Activated CD4-positive, alpha-beta T cell treated with anti-CD3 and anti-CD28 coated beads, Interleukin-2, amount 10 ng/mL, durations not matched to agents 24 days and 14 days (primary cell): ENCODE measurements at regions not wholly inside any gene's neighbourhood (a gene's known extent, or its start where the extent isn't known, plus 50 kb on each side); places are given as distances from the start of the nearest gene placed in this dataset.
"Not testable (repeated sequence)": the region's sequence is repeated elsewhere in the genome, so short reads cannot be mapped to it uniquely, and the experiment has no call there.

Experiments
- DNase-seq: peaks from one replicate; pipeline ENCODE4 v3.0.0; 2022
- H3K27ac Mint-ChIP-seq: one replicate; pipeline ENCODE4 v1.8.0; 2022; ENCODE audit warnings: mild to moderate bottlenecking, mixed read lengths
- H3K27me3 Mint-ChIP-seq: one replicate; pipeline ENCODE4 v1.8.0; 2022; ENCODE audit warnings: mixed read lengths
- H3K36me3 Mint-ChIP-seq: one replicate; pipeline ENCODE4 v1.8.0; 2022; ENCODE audit warnings: low read depth, mild to moderate bottlenecking, mixed read lengths
- H3K4me1 Mint-ChIP-seq: one replicate; pipeline ENCODE4 v1.8.0; 2021; ENCODE audit warnings: mixed read lengths
- H3K4me3 Mint-ChIP-seq: one replicate; pipeline ENCODE4 v1.8.0; 2022; ENCODE audit warnings: mild to moderate bottlenecking, moderate library complexity, mixed read lengths
- H3K9me3 Mint-ChIP-seq: one replicate; pipeline ENCODE4 v1.8.0; 2021; ENCODE audit warnings: mixed read lengths
- intact Hi-C: fragments of 100-400 bp; cut with micrococcal nuclease; formaldehyde crosslinking; loops from one replicate; pipeline ENCODE4 v1.15.1; 2023

DNA sequence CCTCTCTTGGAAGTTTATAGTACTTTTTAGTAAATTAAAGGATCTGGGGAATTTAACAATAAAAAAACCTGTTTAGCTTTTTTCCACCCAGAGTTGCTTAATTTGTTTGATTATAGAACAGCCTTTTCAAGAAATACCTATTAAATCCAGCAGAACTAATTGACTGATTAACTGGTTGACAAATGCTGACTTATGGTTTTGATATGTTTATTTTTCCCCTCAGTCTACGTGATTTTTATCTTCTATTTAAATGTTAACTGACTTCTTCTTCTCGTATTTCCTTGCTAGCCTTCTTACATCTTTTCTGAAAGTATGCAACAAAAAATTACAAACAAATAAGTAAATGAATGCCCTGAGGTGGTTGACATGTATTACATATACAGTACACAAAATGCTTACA, 302.9 kb upstream of the SPAG17 start:
- intact Hi-C loops, result no loop called here
- Mint-ChIP-seq H3K27me3 (no peaks in the 10 kb centered on the region), H3K36me3 (no peaks in the 10 kb centered on the region), H3K4me1 (no peaks in the 10 kb centered on the region), H3K9me3 (peaks cover 6% of the 10 kb centered on the region), H3K27ac (no peak overlapping the region), H3K4me3 (no peak overlapping the region)
- no peak for DNase-seq

DNA sequence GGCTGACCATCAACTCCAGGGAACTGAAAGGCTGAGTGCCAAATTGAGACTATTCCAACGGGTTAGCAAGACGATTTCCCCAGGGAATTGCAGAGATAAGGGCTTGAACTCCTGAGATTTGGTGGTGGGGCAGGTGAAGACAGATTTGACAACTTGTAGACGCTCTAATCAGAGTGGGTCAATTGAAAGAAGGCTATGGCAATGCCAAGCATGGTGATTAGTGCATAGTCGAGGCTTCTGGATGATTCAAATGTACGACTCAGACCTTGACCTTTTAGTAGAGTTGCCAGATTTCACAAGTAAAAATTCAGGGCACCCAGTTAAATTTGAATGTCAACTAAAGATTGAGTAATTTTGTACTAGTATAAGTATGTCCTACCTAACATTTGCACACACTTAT, 302.1 kb upstream of the SPAG17 start:
- no peaks in the 10 kb centered on the region for H3K27me3 Mint-ChIP-seq
- H3K4me3 Mint-ChIP-seq, result no peak overlapping the region
- intact Hi-C loops, result no loop called here
- no peaks in the 10 kb centered on the region for H3K4me1 Mint-ChIP-seq
- no peaks in the 10 kb centered on the region for H3K36me3 Mint-ChIP-seq
- no peak overlapping the region for H3K27ac Mint-ChIP-seq
- H3K9me3 Mint-ChIP-seq, result peaks cover 6% of the 10 kb centered on the region
- no peak for DNase-seq

DNA sequence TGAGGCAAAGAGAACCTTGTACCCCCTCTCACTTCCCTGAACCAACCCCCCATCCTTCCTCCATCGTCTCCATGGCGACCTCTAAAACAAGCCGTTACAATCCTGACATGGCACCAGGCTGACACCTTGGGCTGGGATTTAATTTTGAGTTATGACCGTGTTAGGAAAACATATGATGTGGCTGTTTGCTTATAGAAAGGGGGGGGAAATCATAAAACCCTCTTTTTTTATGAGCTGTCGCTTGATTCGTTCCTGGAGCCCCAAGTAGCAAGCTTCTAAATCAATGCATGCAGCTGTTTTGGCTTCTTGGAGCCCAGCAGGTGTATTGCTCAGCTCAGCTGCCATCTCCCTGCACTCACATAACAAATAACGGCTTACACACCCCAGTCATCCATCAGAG, 301.2 kb upstream of the SPAG17 start:
- H3K4me1 Mint-ChIP-seq, result no peaks in the 10 kb centered on the region
- H3K36me3 Mint-ChIP-seq, result no peaks in the 10 kb centered on the region
- intact Hi-C loops, result no loop called here
- no peak for DNase-seq
- no peak overlapping the region for H3K4me3 Mint-ChIP-seq
- H3K9me3 Mint-ChIP-seq, result peaks cover 6% of the 10 kb centered on the region
- H3K27ac Mint-ChIP-seq, result no peak overlapping the region
- no peaks in the 10 kb centered on the region for H3K27me3 Mint-ChIP-seq

DNA sequence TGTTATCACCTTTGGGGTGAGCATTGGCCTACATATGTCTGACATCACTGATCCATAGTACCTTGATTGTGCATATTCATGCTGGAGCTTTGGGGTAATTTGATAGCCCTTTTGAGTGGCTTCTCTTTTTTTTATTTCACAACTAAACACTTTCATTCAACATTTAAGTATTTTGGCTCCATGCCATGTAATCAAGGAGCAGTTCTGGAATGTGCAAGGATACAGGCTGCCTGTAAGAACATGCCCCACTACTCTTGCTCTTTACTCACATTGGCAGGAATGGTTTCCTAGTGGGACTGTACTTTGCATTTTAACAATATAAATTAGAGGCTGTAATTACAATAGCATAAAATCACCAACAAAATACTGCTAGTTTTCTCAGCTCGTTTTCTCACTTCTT, 300.7 kb upstream of the SPAG17 start:
- Mint-ChIP-seq H3K9me3 (peaks cover 6% of the 10 kb centered on the region), H3K27ac (no peak overlapping the region), H3K4me3 (no peak overlapping the region), H3K27me3 (no peaks in the 10 kb centered on the region), H3K4me1 (no peaks in the 10 kb centered on the region), H3K36me3 (no peaks in the 10 kb centered on the region)
- intact Hi-C loops, result no loop called here
- DNase-seq, result no peak

DNA sequence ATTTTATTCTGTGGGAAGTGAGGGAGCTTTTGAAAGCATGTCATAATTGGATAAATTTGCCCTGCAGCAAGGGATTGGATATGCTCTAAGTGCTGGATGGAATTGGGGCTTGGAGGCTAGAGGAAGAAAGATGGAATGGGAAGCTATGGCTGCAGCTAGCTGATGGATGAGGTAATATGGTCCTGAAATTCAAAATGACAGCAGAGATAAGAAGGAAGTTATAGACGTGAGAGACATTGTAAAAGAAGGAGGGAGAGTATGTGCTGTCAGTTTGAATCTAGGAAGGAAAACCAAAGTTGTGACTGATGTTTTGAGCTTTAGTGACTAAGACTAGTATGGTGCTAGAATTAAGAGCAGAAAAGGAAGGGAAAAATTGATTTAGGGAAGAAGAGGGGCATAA, 299.9 kb upstream of the SPAG17 start:
- no peaks in the 10 kb centered on the region for H3K4me1 Mint-ChIP-seq
- no peaks in the 10 kb centered on the region for H3K27me3 Mint-ChIP-seq
- H3K36me3 Mint-ChIP-seq, result no peaks in the 10 kb centered on the region
- no peak overlapping the region for H3K4me3 Mint-ChIP-seq
- no peak for DNase-seq
- intact Hi-C loops, result no loop called here
- no peak overlapping the region for H3K27ac Mint-ChIP-seq
- peaks cover 6% of the 10 kb centered on the region for H3K9me3 Mint-ChIP-seq

DNA sequence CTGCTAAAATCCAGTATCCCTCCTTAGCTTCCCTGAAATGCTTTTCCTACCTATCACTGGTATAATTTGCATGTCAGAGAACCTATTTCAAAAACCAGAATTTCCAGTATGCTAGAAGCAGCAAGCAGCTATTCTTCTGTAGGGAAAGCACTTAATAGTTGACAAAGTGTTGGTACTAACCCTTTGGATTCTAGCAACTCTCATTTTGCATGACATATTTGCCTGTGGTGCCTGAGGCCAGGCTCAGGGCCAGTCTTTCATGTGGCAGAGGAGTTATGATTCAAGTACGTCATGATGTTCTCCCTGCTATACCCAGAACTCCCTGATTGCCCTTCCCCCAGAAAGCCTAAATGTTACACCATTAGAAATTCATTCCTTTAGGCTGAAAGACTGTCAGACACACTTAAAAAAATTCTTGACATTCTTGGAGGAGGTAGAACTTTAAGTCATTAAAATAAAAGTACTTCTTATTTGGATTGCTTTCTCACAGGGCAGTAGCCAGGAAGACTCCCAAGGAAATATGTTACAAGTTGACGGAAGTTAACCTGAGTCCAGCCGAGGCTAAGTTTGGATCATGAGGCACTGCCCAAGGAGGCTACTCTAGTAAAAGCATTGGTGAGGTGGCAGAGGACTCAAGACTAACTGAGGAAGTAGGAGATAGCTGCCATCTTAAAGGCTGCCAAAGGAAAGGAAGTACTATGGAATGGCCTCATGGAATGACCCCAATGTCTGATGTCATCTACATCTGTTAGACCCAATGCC, 298.4 kb upstream of the SPAG17 start:
- H3K4me3 Mint-ChIP-seq, result no peak overlapping the region
- intact Hi-C loops, result no loop called here
- no peaks in the 10 kb centered on the region for H3K4me1 Mint-ChIP-seq
- no peak overlapping the region for H3K27ac Mint-ChIP-seq
- no peaks in the 10 kb centered on the region for H3K9me3 Mint-ChIP-seq
- DNase-seq, result no peak
- no peaks in the 10 kb centered on the region for H3K36me3 Mint-ChIP-seq
- H3K27me3 Mint-ChIP-seq, result no peaks in the 10 kb centered on the region

DNA sequence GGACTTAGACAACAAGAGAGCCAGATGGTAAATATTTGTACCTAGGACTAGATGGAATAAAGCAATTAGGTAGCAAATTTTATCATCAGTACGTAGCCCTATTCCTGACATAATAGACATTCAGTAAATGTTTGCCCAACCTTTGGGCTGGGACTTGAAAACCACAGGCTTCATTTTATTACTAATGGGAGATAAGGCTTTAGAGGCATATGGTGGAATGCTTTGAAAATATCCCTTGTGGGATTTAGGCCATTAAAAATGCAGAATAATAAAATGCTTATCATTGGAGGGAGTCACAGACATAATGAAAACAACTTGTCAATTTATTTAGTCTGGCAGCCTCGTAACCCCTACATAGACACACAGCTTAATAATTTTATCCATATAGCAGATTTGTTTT, 296.1 kb upstream of the SPAG17 start:
- Mint-ChIP-seq H3K36me3 (no peaks in the 10 kb centered on the region), H3K27me3 (no peaks in the 10 kb centered on the region), H3K27ac (no peak overlapping the region), H3K4me3 (no peak overlapping the region), H3K4me1 (no peaks in the 10 kb centered on the region), H3K9me3 (no peaks in the 10 kb centered on the region)
- DNase-seq, result no peak
- intact Hi-C loops, result no loop called here

DNA sequence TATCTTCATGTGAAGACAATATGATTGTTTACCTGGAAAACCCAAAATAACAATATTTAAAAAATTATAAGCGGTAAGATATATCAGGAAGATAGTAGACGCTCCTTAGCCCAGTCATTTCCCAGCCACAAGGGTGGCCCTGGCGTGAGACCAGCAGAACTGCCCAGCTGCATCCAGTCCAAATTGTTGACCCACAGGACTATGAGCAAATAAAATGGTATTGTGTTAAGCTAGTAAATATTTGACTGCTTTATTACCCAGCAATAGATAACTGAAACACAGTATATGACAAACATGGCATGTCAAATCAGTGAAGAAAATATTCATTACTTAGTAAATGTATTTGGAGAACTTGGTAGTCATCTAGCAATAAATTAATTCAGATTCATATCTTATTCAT, 294.3 kb upstream of the SPAG17 start:
- Mint-ChIP-seq H3K4me1 (no peaks in the 10 kb centered on the region), H3K9me3 (peaks cover 3% of the 10 kb centered on the region), H3K4me3 (no peak overlapping the region), H3K27ac (no peak overlapping the region), H3K27me3 (no peaks in the 10 kb centered on the region), H3K36me3 (no peaks in the 10 kb centered on the region)
- DNase-seq, result no peak
- intact Hi-C loops, result no loop called here

DNA sequence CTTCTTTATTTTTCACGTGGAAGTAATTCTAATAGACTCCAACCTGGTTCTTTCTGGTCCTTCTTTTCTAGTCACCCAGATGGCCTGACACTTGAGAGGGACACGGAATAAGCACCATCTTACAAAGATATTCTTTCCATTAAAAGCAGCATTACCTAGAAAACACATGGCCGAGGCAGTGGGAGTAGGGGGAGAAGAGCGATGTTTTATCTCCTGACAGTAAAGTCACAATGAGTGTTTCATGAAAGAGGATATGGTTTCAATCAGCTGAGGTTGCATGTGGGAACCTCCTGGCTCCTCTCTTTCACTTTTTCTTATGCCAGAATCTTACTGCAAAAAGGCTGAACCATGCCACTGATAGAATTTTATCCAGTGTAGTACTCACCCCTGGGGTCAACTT, 288.8 kb upstream of the SPAG17 start:
- no peak overlapping the region for H3K4me3 Mint-ChIP-seq
- H3K4me1 Mint-ChIP-seq, result no peaks in the 10 kb centered on the region
- no peaks in the 10 kb centered on the region for H3K36me3 Mint-ChIP-seq
- no peak for DNase-seq
- intact Hi-C loops, result no loop called here
- no peak overlapping the region for H3K27ac Mint-ChIP-seq
- peaks cover 3% of the 10 kb centered on the region for H3K9me3 Mint-ChIP-seq
- H3K27me3 Mint-ChIP-seq, result no peaks in the 10 kb centered on the region

DNA sequence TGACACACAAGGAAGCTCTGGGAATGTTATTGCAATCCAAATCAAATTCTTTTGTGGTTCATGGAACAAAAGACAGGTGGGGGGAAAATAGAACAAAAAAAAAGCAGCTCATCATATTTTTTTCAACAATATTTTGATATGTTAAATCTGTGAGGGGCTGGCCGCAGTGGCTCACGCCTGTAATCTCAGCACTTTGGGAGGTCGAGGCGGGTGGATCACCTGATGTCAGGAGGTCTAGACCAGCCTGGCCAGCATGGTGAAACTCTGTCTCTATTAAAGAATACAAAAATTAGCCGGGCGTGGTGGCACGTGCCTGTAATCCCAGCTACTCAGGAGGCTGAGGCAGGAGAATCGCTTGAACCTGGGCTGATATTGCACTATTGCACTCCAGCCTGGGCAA, 279.4 kb upstream of the SPAG17 start:
- H3K36me3 Mint-ChIP-seq, H3K27me3 Mint-ChIP-seq, H3K4me3 Mint-ChIP-seq, H3K4me1 Mint-ChIP-seq, H3K9me3 Mint-ChIP-seq, intact Hi-C loops, H3K27ac Mint-ChIP-seq, DNase-seq: not testable (repeated sequence)

DNA sequence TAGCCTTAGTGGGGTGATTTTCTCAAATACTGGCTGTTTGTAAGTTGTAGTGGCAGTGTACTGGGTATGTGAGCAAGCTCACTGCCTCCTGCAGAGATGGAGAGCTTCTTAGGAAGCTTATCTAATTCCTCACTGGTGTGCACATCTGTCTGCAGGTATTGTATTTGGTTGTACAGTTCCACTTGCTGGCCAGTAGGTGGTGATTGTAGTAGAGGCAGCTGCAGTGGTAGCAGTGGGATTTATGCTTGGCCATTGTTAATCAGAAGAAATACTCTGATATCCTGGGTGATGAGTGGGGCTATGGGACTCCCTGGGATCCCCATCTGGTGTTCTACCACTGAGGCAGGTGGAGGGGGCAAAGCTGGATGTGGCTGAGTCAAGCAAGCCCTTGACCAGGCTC, 276.1 kb upstream of the SPAG17 start:
- DNase-seq, result no peak
- no peaks in the 10 kb centered on the region for H3K36me3 Mint-ChIP-seq
- H3K4me3 Mint-ChIP-seq, result no peak overlapping the region
- no peak overlapping the region for H3K27ac Mint-ChIP-seq
- intact Hi-C loops, result no loop called here
- H3K27me3 Mint-ChIP-seq, result no peaks in the 10 kb centered on the region
- H3K9me3 Mint-ChIP-seq, result no peaks in the 10 kb centered on the region
- no peaks in the 10 kb centered on the region for H3K4me1 Mint-ChIP-seq

DNA sequence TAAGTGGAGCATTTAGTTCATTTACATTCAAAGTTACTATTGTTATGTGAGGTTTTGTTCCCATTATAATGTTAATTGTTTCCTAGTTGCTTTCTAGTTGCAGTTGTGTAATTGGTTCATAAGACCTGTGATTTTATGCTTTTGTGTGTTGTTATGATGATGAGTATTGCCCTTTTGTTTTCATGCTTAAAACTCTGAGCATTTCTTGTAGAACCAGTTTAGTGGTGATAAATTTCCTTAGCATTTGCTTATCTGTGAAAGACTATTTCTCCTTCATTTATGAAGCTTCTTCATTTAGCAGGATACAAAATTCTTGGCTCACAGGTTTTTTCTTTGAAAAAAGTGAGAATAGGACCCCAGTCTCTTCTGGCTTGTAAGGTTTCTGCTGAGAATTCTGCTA, 274.8 kb upstream of the SPAG17 start:
- H3K27me3 Mint-ChIP-seq, result no peaks in the 10 kb centered on the region

DNA sequence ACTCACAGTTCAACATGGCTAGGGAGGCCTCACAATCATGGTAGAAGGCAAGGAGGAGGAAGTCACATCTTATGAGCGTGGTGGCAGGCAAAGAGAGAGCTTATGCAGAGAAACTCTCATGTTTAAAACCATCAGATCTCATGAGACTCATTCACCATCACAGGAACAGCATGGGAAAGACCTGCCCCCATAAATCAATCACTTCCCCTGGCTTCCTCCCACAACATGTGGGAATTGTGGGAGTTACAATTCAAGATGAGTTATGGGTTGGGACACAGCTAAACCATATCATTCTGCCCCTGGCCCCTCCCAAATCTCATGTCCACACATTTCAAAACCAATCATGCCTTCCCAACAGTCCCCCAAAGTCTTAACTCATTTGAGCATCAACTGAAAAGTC, 268.8 kb upstream of the SPAG17 start:
- H3K27ac Mint-ChIP-seq, DNase-seq, H3K4me3 Mint-ChIP-seq, H3K27me3 Mint-ChIP-seq, H3K36me3 Mint-ChIP-seq, H3K4me1 Mint-ChIP-seq, intact Hi-C loops, H3K9me3 Mint-ChIP-seq: not testable (repeated sequence)

More for the DNA sequence above, 274.8 kb upstream of the SPAG17 start:
- intact Hi-C loops, result no loop called here
- Mint-ChIP-seq H3K36me3 (no peaks in the 10 kb centered on the region), H3K4me3 (no peak overlapping the region), H3K27ac (no peak overlapping the region), H3K9me3 (peaks cover 7% of the 10 kb centered on the region), H3K4me1 (no peaks in the 10 kb centered on the region)
- DNase-seq, result no peak

DNA sequence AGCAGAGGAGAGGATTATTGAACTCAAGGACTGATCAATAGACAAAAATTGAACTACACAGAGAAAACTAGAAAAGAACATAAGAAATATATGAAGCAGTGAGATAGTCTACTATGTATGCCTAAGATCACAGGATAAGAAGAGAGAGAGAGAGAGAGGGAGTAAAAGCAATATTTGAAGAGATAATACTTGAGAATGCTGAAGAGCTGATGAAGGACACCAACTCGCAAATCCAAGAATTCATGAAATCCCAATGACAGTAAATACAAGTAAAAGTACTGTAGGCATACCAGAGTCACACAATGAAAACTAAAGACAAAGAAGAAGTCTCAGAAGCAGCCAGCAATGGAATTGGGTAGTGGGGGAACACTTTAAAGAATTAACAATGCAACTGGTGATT, 260.1 kb upstream of the SPAG17 start:
- Mint-ChIP-seq H3K4me3 (no peak overlapping the region), H3K27me3 (no peaks in the 10 kb centered on the region), H3K27ac (no peak overlapping the region), H3K9me3 (no peaks in the 10 kb centered on the region), H3K4me1 (no peaks in the 10 kb centered on the region), H3K36me3 (no peaks in the 10 kb centered on the region)
- DNase-seq, result no peak
- intact Hi-C loops, result no loop called here

DNA sequence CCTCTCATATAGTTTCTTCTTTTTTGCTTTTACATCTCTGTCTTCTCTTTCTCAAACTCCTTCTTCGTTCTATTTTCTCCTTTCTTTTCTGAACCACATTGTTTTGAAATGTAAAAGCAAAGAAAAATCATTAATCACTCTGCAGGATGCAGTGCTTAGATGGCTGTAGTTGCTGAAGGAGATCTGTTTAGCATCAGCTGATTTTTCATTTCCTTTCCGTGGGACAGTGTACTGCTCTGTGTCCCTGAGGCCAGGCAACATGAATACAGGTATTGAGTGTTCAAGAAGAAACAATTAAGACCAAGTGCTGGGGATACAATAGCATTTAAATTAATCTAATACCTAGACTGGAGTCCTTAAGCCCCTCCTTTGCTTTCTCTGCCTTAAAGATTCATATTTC, 257.2 kb upstream of the SPAG17 start:
- H3K27me3 Mint-ChIP-seq, result no peaks in the 10 kb centered on the region
- no peak overlapping the region for H3K4me3 Mint-ChIP-seq
- intact Hi-C loops, result no loop called here
- H3K27ac Mint-ChIP-seq, result no peak overlapping the region
- no peaks in the 10 kb centered on the region for H3K36me3 Mint-ChIP-seq
- no peak for DNase-seq
- no peaks in the 10 kb centered on the region for H3K9me3 Mint-ChIP-seq
- H3K4me1 Mint-ChIP-seq, result no peaks in the 10 kb centered on the region
